Prostate gland (tissue), 2 donors: ENCODE measurements at regions not wholly inside any gene's neighbourhood (a gene's known extent, or its start where the extent isn't known, plus 50 kb on each side); places are given as distances from the start of the nearest gene placed in this dataset.

ENCODE experiments used
- DNase-seq: peaks from one replicate; pipeline ENCODE4 v3.0.0-alpha.2; 2019; ENCODE audit warnings: low spot score
- H3K27ac ChIP-seq, 2 donors: fragments of 200-600 bp; sonication (generic); 2 replicates each; pipeline ENCODE4 v1.5.1; 2017 to 2019
- H3K27me3 ChIP-seq: fragments of 200-600 bp; sonication (generic); replicated peaks from 2 replicates; pipeline ENCODE4 v1.5.1; 2019; ENCODE audit not compliant: insufficient read depth
- H3K36me3 ChIP-seq, 2 donors: fragments of 200-600 bp; sonication (generic); 1 replicate in 1 of 2; 2 replicates in 1 of 2; pipeline versions ENCODE4 v1.5.1 to v1.8.1; 2017 to 2019
- H3K4me1 ChIP-seq: fragments of 200-600 bp; sonication (generic); replicated peaks from 2 replicates; pipeline ENCODE4 v1.5.1; 2019
- H3K4me3 ChIP-seq, 2 donors: fragments of 200-600 bp; sonication (generic); 2 replicates each; pipeline ENCODE4 v1.5.1; 2017 to 2019
- H3K9me3 ChIP-seq: fragments of 200-600 bp; sonication (generic); 2 replicates; pipeline ENCODE4 v1.5.1; 2017
- WGBS: methylation state at CpG from one replicate; pipeline ENCODE4 v1.1.5; 2018; 5-methylcytosine and 5-hydroxymethylcytosine counted together
- intact Hi-C: fragments of 100-400 bp; cut with DNase I; formaldehyde crosslinking; loops from one replicate; pipeline ENCODE4 v1.14.2; 2022
- TF ChIP-seq, protein P1 (sequence below), 4 experiments: fragments of 200-600 bp in 2 of 4; fragments of 450-650 bp in 2 of 4; sonication (generic) in 2 of 4; IDR thresholded peaks; 1 replicate in 3 of 4; 2 replicates in 1 of 4; pipeline ENCODE4 v1.5.1; 2016 to 2019; ENCODE audit warnings: antibody characterized with exemption in 4 of 4, mild to moderate bottlenecking in 2 of 4, moderate library complexity in 2 of 4

DNA sequence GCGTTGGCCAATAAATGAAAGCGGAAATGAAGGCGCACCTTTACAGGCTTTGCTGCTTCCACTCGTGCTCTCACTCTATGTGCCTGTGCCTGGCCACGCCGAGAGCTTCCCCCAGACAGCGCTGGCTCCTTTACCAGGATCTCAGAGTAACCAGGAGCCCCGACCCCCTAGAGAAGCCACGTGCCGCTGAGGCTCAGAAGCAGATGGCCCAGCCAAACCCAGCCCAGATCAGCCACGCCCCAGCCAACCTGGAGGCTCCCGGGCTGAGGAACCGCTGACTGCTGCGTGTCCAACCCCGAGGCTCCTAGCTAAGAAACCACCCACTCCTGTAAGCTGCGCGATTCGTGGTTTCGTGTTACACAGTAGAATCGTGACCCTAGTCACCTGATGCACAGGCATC is 199.3 kb downstream of the NCK2 start:
- WGBS, result 93% methylated on average over 20 of the region's 20 CpGs
- intact Hi-C loops, result no loop called here

More for the DNA sequence above, 199.3 kb downstream of the NCK2 start:
- Histone ChIP-seq H3K9me3 (no peaks in the 10 kb centered on the region), H3K27me3 (no peaks in the 10 kb centered on the region), H3K4me1 (no peaks in the 10 kb centered on the region), H3K27ac (no peak overlapping the region), H3K36me3 (no peaks in the 10 kb centered on the region), H3K4me3 (no peak overlapping the region)
- no peak for DNase-seq
- TF ChIP-seq, protein P1, sequence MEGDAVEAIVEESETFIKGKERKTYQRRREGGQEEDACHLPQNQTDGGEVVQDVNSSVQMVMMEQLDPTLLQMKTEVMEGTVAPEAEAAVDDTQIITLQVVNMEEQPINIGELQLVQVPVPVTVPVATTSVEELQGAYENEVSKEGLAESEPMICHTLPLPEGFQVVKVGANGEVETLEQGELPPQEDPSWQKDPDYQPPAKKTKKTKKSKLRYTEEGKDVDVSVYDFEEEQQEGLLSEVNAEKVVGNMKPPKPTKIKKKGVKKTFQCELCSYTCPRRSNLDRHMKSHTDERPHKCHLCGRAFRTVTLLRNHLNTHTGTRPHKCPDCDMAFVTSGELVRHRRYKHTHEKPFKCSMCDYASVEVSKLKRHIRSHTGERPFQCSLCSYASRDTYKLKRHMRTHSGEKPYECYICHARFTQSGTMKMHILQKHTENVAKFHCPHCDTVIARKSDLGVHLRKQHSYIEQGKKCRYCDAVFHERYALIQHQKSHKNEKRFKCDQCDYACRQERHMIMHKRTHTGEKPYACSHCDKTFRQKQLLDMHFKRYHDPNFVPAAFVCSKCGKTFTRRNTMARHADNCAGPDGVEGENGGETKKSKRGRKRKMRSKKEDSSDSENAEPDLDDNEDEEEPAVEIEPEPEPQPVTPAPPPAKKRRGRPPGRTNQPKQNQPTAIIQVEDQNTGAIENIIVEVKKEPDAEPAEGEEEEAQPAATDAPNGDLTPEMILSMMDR (IDR thresholded peaks at IDR 0.05), result no peak
